ENCODE measurements at regions not wholly inside any gene's neighbourhood (a gene's known extent, or its start where the extent isn't known, plus 50 kb on each side); places are given as distances from the start of the nearest gene placed in this dataset.
"Not testable (repeated sequence)": the region's sequence is repeated elsewhere in the genome, so short reads cannot be mapped to it uniquely, and the experiment has no call there.

- intact Hi-C loops (cut with micrococcal nuclease) = no loop called here
- Mint-ChIP-seq H3K4me1 (ENCODE audit: low read depth) (peaks cover 1% of the 10 kb centered on the region), H3K4me3 (no peak overlapping the region), H3K36me3 (ENCODE audit: low read depth) (no peaks in the 10 kb centered on the region), H3K9me3 (peaks cover 1% of the 10 kb centered on the region), H3K27ac (no peak overlapping the region), H3K27me3 (no peaks in the 10 kb centered on the region)
- CTCF ChIA-PET = interaction anchor here (0.6 to 1.1 kb wide), 3 partner anchors 224 to 352 kb away, joined by 3 to 4 read pairs (median 3); no protein-coding TSS in a partner anchor
- DNase-seq = no peak
- POLR2A ChIA-PET = no interaction called here
- no peak for ATAC-seq
- TF ChIP-seq CTCF (IDR thresholded peaks at IDR 0.05) = no peak
These were observed 81.6 kb upstream of the HGF start for GRCh38 chr7:81851413-81851812.

- peaks cover 1% of the 10 kb centered on the region for H3K9me3 Mint-ChIP-seq
- H3K36me3 Mint-ChIP-seq (ENCODE audit: low read depth) = no peaks in the 10 kb centered on the region
- no peak overlapping the region for H3K27ac Mint-ChIP-seq
- peak; percentile 30 for ATAC-seq
- ChIA-PET POLR2A (no interaction called here), CTCF (no interaction called here)
- intact Hi-C loops (cut with micrococcal nuclease) = no loop called here
- H3K4me3 Mint-ChIP-seq = no peak overlapping the region
- peaks cover 2% of the 10 kb centered on the region for H3K4me1 Mint-ChIP-seq (ENCODE audit: low read depth)
- no peaks in the 10 kb centered on the region for H3K27me3 Mint-ChIP-seq
- TF ChIP-seq CTCF (IDR thresholded peaks at IDR 0.05) = no peak
- no peak for DNase-seq
These were observed 76.6 kb upstream of the HGF start for GRCh38 chr7:81846398-81846797.

GRCh38 chr7:81845744-81846241, 75.9 kb upstream of the HGF start:
- DNase-seq = no peak
- no peak for ATAC-seq
- POLR2A ChIA-PET = no interaction called here
- no peak for TF ChIP-seq CTCF (IDR thresholded peaks at IDR 0.05)
- Mint-ChIP-seq H3K27ac (no peak overlapping the region), H3K9me3 (peaks cover 2% of the 10 kb centered on the region), H3K4me3 (no peak overlapping the region), H3K27me3 (no peaks in the 10 kb centered on the region), H3K4me1 (ENCODE audit: low read depth) (peaks cover 2% of the 10 kb centered on the region), H3K36me3 (ENCODE audit: low read depth) (no peaks in the 10 kb centered on the region)
- CTCF ChIA-PET = no interaction called here
- intact Hi-C loops (cut with micrococcal nuclease) = no loop called here

- intact Hi-C loops (cut with micrococcal nuclease); ATAC-seq; H3K27me3 Mint-ChIP-seq; CTCF ChIA-PET; POLR2A ChIA-PET; H3K4me1 Mint-ChIP-seq (ENCODE audit: low read depth); H3K4me3 Mint-ChIP-seq; H3K36me3 Mint-ChIP-seq (ENCODE audit: low read depth); H3K27ac Mint-ChIP-seq; DNase-seq: not testable (repeated sequence)
- H3K9me3 Mint-ChIP-seq = peaks cover 10% of the 10 kb centered on the region
These were observed 73.8 kb upstream of the HGF start for GRCh38 chr7:81843657-81844056.

- CTCF ChIA-PET = no interaction called here
- intact Hi-C loops (cut with micrococcal nuclease) = no loop called here
- ATAC-seq (no peak), DNase-seq (no peak)
- Mint-ChIP-seq H3K4me1 (ENCODE audit: low read depth) (peaks cover 2% of the 10 kb centered on the region), H3K9me3 (peaks cover 10% of the 10 kb centered on the region), H3K36me3 (ENCODE audit: low read depth) (no peaks in the 10 kb centered on the region), H3K4me3 (no peak overlapping the region), H3K27me3 (no peaks in the 10 kb centered on the region), H3K27ac (no peak overlapping the region)
- no peak for TF ChIP-seq CTCF (IDR thresholded peaks at IDR 0.05)
- POLR2A ChIA-PET = no interaction called here
These were observed 72.5 kb upstream of the HGF start for GRCh38 chr7:81842361-81842760.
